KOPT-K1 (cell line): ENCODE measurements at regions not wholly inside any gene's neighbourhood (a gene's known extent, or its start where the extent isn't known, plus 50 kb on each side); places are given as distances from the start of the nearest gene placed in this dataset.

Source experiments
- H3K27ac ChIP-seq: fragments of 200-600 bp; sonication (generic); 2 replicates; pipeline ENCODE4 v1.5.1; 2016; ENCODE audit warnings: antibody characterized with exemption, mild to moderate bottlenecking, low read depth, low read length; ENCODE audit not compliant: poor library complexity, severe bottlenecking
- H3K36me3 ChIP-seq: fragments of 200-600 bp; sonication (generic); 2 replicates; pipeline ENCODE4 v1.5.1; 2017; ENCODE audit warnings: antibody characterized with exemption, mild to moderate bottlenecking, low read length, moderate library complexity; ENCODE audit not compliant: insufficient read depth
- H3K9me3 ChIP-seq: fragments of 200-600 bp; sonication (generic); 2 replicates; pipeline ENCODE4 v1.5.1; 2017; ENCODE audit warnings: antibody characterized with exemption, low read length, mild to moderate bottlenecking; ENCODE audit not compliant: insufficient read depth, poor library complexity, severe bottlenecking

DNA sequence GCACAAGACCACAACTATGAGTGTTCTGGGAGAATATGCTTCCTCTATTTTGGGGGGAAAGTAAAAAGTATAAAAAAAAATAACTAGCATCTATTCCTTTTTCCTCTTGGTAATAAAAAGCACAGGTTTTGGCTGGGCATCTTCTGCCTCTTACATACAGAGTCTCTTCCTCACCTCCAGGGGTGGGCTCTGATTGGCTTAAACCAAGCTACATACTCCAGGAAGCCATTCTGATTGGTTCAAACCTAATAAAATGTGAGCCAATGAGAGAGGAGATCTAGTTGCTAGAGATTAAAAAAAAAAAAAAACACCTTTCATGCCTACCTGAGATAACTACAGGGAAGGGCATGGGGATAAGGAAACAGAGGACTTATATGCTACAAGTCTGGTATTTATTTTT is 365.9 kb upstream of the ERCC4 start:
- Histone ChIP-seq H3K36me3 (no peaks in the 10 kb centered on the region), H3K27ac (no peak overlapping the region)

GRCh38 chr16:13554643-13555042 is 365.3 kb upstream of the ERCC4 start:
- no peaks in the 10 kb centered on the region for H3K36me3 ChIP-seq
- no peak overlapping the region for H3K27ac ChIP-seq
- H3K9me3 ChIP-seq, result no peaks in the 10 kb centered on the region

More for the DNA sequence above, 365.9 kb upstream of the ERCC4 start:
- H3K9me3 ChIP-seq, result no peaks in the 10 kb centered on the region

- Histone ChIP-seq H3K36me3 (no peaks in the 10 kb centered on the region), H3K9me3 (no peaks in the 10 kb centered on the region), H3K27ac (no peak overlapping the region)
Observed at GRCh38 chr16:13557418-13557817, 362.5 kb upstream of the ERCC4 start.

DNA sequence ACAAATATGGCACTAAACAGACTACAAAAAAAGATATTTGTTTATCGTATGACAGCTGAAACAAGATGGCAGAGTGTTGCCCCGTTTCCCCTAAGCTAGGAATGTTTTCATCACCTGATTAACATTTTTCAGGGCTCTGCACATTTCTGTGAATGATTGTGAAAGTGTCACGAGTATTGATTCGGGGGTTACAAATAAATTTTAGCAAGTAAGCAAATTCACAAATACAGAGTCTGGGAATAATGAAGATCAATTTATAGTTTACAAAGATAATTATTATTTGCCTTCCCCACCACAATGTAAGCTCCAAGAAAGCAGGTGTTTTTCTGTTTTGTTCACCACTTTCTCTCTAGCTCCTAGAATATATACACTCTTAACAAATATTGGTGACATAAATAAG is 361.2 kb upstream of the ERCC4 start:
- H3K36me3 ChIP-seq, result no peaks in the 10 kb centered on the region

GRCh38 chr16:13559624-13560023 is 360.3 kb upstream of the ERCC4 start:
- H3K9me3 ChIP-seq, result no peaks in the 10 kb centered on the region
- H3K27ac ChIP-seq, result no peak overlapping the region
- H3K36me3 ChIP-seq, result no peaks in the 10 kb centered on the region

More for the DNA sequence above, 361.2 kb upstream of the ERCC4 start:
- Histone ChIP-seq H3K27ac (no peak overlapping the region), H3K9me3 (no peaks in the 10 kb centered on the region)

DNA sequence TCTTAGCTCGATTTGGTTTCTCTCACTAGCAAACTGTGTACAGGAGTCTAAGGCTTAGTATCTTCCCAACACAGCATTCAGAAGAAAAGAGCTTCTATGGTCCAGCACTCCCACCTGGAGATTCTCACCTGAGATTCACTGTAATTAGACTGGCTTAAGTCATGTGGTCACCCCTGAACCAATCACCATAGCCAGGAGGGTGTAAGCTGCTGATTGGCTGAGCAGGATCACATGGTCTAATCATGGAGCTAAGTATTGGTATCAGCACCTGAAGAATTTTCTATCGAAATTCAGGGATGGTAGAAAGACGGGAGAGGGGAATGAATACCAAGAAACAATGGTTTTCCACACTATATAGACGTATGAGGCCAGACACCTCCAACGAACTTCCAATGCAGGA is 359.8 kb upstream of the ERCC4 start:
- Histone ChIP-seq H3K27ac (no peak overlapping the region), H3K9me3 (no peaks in the 10 kb centered on the region), H3K36me3 (no peaks in the 10 kb centered on the region)

GRCh38 chr16:13561291-13562070 is 358.5 kb upstream of the ERCC4 start:
- no peaks in the 10 kb centered on the region for H3K36me3 ChIP-seq
- H3K9me3 ChIP-seq, result no peaks in the 10 kb centered on the region
- H3K27ac ChIP-seq, result no peak overlapping the region

- H3K9me3 ChIP-seq, result no peaks in the 10 kb centered on the region
- H3K27ac ChIP-seq, result no peak overlapping the region
- H3K36me3 ChIP-seq, result no peaks in the 10 kb centered on the region
Observed at GRCh38 chr16:13568803-13569202, 351.2 kb upstream of the ERCC4 start.

DNA sequence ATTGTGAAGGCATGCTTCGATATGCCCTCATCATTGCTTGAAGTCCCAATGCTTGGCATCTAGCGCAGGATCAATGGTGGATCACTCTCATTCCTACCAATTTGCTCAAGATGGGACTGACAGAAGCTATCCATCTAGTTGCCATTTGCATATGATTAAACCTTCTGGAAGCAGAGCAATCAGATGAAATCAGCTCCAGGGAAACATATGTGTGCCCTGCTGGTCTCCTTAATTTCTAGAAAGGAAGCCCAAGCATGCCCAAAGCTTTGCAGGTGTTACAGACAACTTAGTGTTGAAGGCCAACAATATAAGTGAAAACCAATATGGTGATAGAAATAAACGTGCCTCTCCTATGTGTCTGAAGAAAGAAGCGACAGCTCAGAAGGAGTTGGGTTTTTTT is 350.0 kb upstream of the ERCC4 start:
- Histone ChIP-seq H3K9me3 (no peaks in the 10 kb centered on the region), H3K36me3 (no peaks in the 10 kb centered on the region), H3K27ac (no peak overlapping the region)

DNA sequence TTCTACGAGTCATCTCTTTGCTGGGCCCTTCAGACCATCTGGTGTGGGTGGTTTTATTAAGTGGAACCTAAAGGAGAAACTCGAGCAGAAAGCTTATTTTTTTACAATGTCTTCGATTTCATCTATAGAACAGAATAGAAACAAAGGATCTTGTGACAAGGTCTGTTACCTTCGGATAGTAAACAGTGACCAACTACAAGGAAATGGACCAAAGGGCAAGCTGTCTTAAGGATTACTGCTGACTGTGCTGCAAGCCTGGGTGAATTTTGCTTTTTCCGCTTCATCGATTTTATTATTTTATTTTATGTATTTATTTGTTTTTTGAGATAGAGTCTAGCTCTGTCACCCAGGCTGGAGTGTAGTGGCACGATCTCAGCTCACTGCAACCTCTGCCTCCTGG is 348.9 kb upstream of the ERCC4 start:
- Histone ChIP-seq H3K27ac (no peak overlapping the region), H3K36me3 (no peaks in the 10 kb centered on the region), H3K9me3 (no peaks in the 10 kb centered on the region)

- no peaks in the 10 kb centered on the region for H3K36me3 ChIP-seq
- no peaks in the 10 kb centered on the region for H3K9me3 ChIP-seq
- no peak overlapping the region for H3K27ac ChIP-seq
Observed at GRCh38 chr16:13573903-13574302, 346.1 kb upstream of the ERCC4 start.

GRCh38 chr16:13586051-13586450 is 333.9 kb upstream of the ERCC4 start:
- H3K9me3 ChIP-seq, result no peaks in the 10 kb centered on the region

GRCh38 chr16:13587181-13587580 is 332.8 kb upstream of the ERCC4 start:
- H3K27ac ChIP-seq, result no peak overlapping the region
- no peaks in the 10 kb centered on the region for H3K36me3 ChIP-seq
- H3K9me3 ChIP-seq, result no peaks in the 10 kb centered on the region

More at GRCh38 chr16:13586051-13586450, 333.9 kb upstream of the ERCC4 start:
- Histone ChIP-seq H3K36me3 (no peaks in the 10 kb centered on the region), H3K27ac (no peak overlapping the region)

- H3K27ac ChIP-seq, result no peak overlapping the region
- H3K9me3 ChIP-seq, result no peaks in the 10 kb centered on the region
- H3K36me3 ChIP-seq, result no peaks in the 10 kb centered on the region
Observed at GRCh38 chr16:13594823-13595222, 325.1 kb upstream of the ERCC4 start.

DNA sequence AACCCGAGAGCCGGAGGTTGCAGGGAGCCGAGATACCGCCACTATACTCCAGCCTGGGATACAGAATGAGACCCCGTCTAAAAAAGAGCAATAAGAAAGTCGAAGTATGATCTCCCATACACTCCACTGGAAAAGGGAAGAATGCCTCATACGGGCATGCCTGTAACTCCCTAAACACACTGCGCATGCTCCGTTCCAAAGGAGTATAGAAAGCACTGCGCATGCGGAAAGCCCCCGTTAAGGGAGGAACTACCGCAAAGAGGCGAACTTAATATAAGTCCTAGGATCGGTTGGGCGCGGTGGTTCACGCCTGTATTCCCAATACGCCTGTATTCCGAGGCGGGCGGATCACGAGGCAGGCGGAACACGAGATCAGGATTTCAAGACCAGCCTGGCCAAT is 313.1 kb upstream of the ERCC4 start:
- Histone ChIP-seq H3K27ac (no peak overlapping the region), H3K36me3 (no peaks in the 10 kb centered on the region), H3K9me3 (no peaks in the 10 kb centered on the region)

DNA sequence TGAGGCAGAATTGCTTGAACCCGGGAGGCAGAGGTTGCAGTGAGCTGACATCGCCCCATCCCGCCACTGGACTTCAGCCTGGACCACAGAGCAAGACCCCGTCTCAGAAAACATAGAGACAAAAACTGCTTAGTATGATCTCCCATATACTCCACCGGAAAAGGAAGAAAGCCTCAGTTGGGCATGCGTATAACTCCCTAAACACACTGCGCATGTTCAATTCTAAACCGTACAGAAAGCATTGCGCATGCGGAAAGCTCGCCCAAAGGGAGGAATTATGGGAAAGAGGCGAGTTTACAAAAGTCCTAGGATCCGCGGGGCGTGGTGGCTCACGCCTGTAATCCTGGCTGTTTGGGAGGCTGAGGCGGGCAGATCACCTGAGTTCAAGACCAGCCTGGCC is 312.7 kb upstream of the ERCC4 start:
- Histone ChIP-seq H3K27ac (no peak overlapping the region), H3K9me3 (no peaks in the 10 kb centered on the region), H3K36me3 (no peaks in the 10 kb centered on the region)
